Neural progenitor cell (in vitro differentiated cells): ENCODE measurements at regions not wholly inside any gene's neighbourhood (a gene's known extent, or its start where the extent isn't known, plus 50 kb on each side); places are given as distances from the start of the nearest gene placed in this dataset.

Experiments used
- DNase-seq: peaks from one replicate; pipeline ENCODE4 v3.0.0-alpha.2; 2016; ENCODE audit warnings: low spot score
- H2AFZ ChIP-seq: fragments of 200-600 bp; sonication (generic); replicated peaks from 2 replicates; pipeline ENCODE4 v1.6.1; 2016; ENCODE audit warnings: antibody characterized with exemption
- H3F3A ChIP-seq: fragments of 200-600 bp; sonication (generic); 2 replicates; pipeline ENCODE4 v1.6.1; 2016; ENCODE audit warnings: antibody characterized with exemption, low read depth
- H3K27ac ChIP-seq: fragments of 200-600 bp; sonication (generic); 2 replicates; pipeline ENCODE4 v1.5.1; 2016; ENCODE audit warnings: mild to moderate bottlenecking
- H3K27me3 ChIP-seq: fragments of 200-600 bp; sonication (generic); 2 replicates; pipeline ENCODE4 v1.6.1; 2016; ENCODE audit warnings: mild to moderate bottlenecking, moderate library complexity
- H3K36me3 ChIP-seq: fragments of 200-600 bp; sonication (generic); 2 replicates; pipeline ENCODE4 v1.5.1; 2016
- H3K4me1 ChIP-seq: fragments of 200-600 bp; sonication (generic); 2 replicates; pipeline ENCODE4 v1.6.1; 2016; ENCODE audit warnings: mixed run types
- H3K4me2 ChIP-seq: fragments of 200-600 bp; sonication (generic); 2 replicates; pipeline ENCODE4 v1.6.1; 2016
- H3K4me3 ChIP-seq: fragments of 200-600 bp; sonication (generic); 2 replicates; pipeline ENCODE4 v1.5.1; 2016
- H3K79me2 ChIP-seq: fragments of 200-600 bp; sonication (generic); 2 replicates; pipeline ENCODE4 v1.6.1; 2016; ENCODE audit warnings: low read depth
- H3K9ac ChIP-seq: fragments of 200-600 bp; sonication (generic); 2 replicates; pipeline ENCODE4 v1.6.1; 2016
- H3K9me3 ChIP-seq: fragments of 200-600 bp; sonication (generic); 2 replicates; pipeline ENCODE4 v1.5.1; 2016; ENCODE audit warnings: low read depth
- H4K20me1 ChIP-seq: fragments of 200-600 bp; sonication (generic); 2 replicates; pipeline ENCODE4 v1.6.1; 2016; ENCODE audit warnings: low read depth
- H3K27ac Mint-ChIP-seq: 3 replicates; pipeline ENCODE4 v1.8.0; 2021; ENCODE audit warnings: mixed read lengths
- H3K27me3 Mint-ChIP-seq: 2 replicates; pipeline ENCODE4 v1.8.0; 2022; ENCODE audit warnings: low read depth, mild to moderate bottlenecking, inconsistent platforms, moderate library complexity, mixed read lengths; ENCODE audit not compliant: insufficient read depth
- H3K36me3 Mint-ChIP-seq: 3 replicates; pipeline ENCODE4 v1.8.0; 2021; ENCODE audit warnings: mixed read lengths
- H3K4me1 Mint-ChIP-seq: 3 replicates; pipeline ENCODE4 v1.8.0; 2021; ENCODE audit warnings: mixed read lengths
- H3K4me3 Mint-ChIP-seq: 3 replicates; pipeline ENCODE4 v1.8.0; 2021; ENCODE audit warnings: mild to moderate bottlenecking, moderate library complexity, mixed read lengths
- H3K9me3 Mint-ChIP-seq: 3 replicates; pipeline ENCODE4 v1.8.0; 2020; ENCODE audit warnings: mixed read lengths
- CTCF ChIP-seq: fragments of 200-600 bp; sonication (generic); IDR thresholded peaks from 2 replicates; pipeline ENCODE4 v1.5.1; 2017; ENCODE audit warnings: antibody characterized with exemption, mild to moderate bottlenecking
- EZH2 ChIP-seq: fragments of 200-600 bp; sonication (generic); IDR thresholded peaks from 2 replicates; pipeline ENCODE4 v1.6.1; 2017; ENCODE audit warnings: antibody characterized with exemption, mild to moderate bottlenecking, moderate library complexity
- EZH2phosphoT487 ChIP-seq: fragments of 200-600 bp; sonication (generic); IDR thresholded peaks from 2 replicates; pipeline ENCODE4 v1.6.1; 2017; ENCODE audit warnings: antibody characterized with exemption

GRCh38 chr4:189362364-189362763 is 578.3 kb upstream of the FRG1 start:
- Histone ChIP-seq H3K4me3 (no peak overlapping the region), H3K9ac (no peak overlapping the region), H3K9me3 (no peaks in the 10 kb centered on the region), H4K20me1 (no peaks in the 10 kb centered on the region), H3K27ac (no peak overlapping the region), H3K27me3 (no peaks in the 10 kb centered on the region), H3K4me1 (no peaks in the 10 kb centered on the region), H3K36me3 (no peaks in the 10 kb centered on the region), H3F3A (no peaks in the 10 kb centered on the region), H2AFZ (no peak overlapping the region), H3K4me2 (no peak overlapping the region), H3K79me2 (no peaks in the 10 kb centered on the region)
- Mint-ChIP-seq H3K4me1 (no peaks in the 10 kb centered on the region), H3K27me3 (peaks cover 2% of the 10 kb centered on the region), H3K36me3 (no peaks in the 10 kb centered on the region), H3K27ac (no peak overlapping the region), H3K9me3 (peaks cover 12% of the 10 kb centered on the region), H3K4me3 (no peak overlapping the region)
- DNase-seq = no peak
- no peak for TF ChIP-seq EZH2
- TF ChIP-seq CTCF = no peak
- TF ChIP-seq EZH2phosphoT487 = no peak

DNA sequence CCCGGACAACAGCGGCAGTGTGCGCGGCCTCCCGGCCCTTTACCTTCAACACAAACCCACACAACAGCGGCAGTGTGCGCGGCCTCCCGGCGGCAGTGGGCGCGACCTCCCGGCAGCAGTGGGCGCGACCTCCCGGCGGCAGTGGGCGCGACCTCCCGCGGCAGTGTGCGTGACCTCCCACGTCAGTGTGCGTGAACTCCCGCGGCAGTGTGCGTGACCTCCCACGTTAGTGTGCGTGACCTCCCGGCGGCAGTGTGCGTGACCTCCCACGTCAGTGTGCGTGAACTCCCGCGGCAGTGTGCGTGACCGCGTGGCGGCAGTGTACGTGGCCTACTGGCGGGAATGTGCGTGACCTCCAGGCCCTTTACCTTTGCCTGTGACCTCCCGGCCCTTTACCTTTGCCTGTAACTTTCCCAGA is 576.6 kb upstream of the FRG1 start:
- no peaks in the 10 kb centered on the region for H3F3A ChIP-seq
- no peaks in the 10 kb centered on the region for H3K4me1 ChIP-seq
- H3K27ac ChIP-seq = no peak overlapping the region
- no peaks in the 10 kb centered on the region for H3K36me3 ChIP-seq
- no peak overlapping the region for H3K9ac ChIP-seq
- Mint-ChIP-seq H3K27ac (no peak overlapping the region), H3K4me1 (no peaks in the 10 kb centered on the region), H3K36me3 (no peaks in the 10 kb centered on the region), H3K9me3 (peaks cover 12% of the 10 kb centered on the region), H3K4me3 (no peak overlapping the region), H3K27me3 (peaks cover 2% of the 10 kb centered on the region)
- no peaks in the 10 kb centered on the region for H4K20me1 ChIP-seq
- no peak for DNase-seq
- H3K4me3 ChIP-seq = no peak overlapping the region
- H3K4me2 ChIP-seq = no peak overlapping the region
- TF ChIP-seq EZH2phosphoT487 = no peak
- TF ChIP-seq CTCF = no peak
- no peak for TF ChIP-seq EZH2
- no peak overlapping the region for H2AFZ ChIP-seq
- H3K9me3 ChIP-seq = no peaks in the 10 kb centered on the region
- no peaks in the 10 kb centered on the region for H3K27me3 ChIP-seq
- H3K79me2 ChIP-seq = no peaks in the 10 kb centered on the region

DNA sequence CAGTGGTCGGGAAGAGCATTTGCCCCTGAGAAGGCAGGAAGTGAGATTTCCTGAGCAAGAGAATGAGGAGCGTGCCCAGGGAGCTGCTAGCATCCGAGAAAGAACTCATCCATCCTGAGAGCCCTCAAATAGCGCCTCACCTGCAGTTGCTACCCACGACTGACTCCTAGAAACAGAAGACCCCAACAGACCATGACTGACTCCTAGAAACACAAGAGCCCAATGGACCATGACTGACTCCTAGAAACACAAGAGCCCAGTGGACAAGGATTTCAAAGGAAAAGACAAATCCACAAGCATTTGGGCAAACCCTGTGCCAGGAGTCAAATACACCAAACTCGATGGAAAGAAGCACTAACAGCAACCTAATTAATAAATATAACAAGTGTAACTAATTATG is 575.2 kb upstream of the FRG1 start:
- H3K27me3 Mint-ChIP-seq = peaks cover 2% of the 10 kb centered on the region
- H3K27ac Mint-ChIP-seq = no peak overlapping the region
- H3F3A ChIP-seq = no peaks in the 10 kb centered on the region
- no peak overlapping the region for H3K4me2 ChIP-seq
- H3K9ac ChIP-seq = no peak overlapping the region
- H3K4me3 Mint-ChIP-seq = no peak overlapping the region
- no peaks in the 10 kb centered on the region for H3K4me1 Mint-ChIP-seq
- no peaks in the 10 kb centered on the region for H4K20me1 ChIP-seq
- H3K4me1 ChIP-seq = no peaks in the 10 kb centered on the region
- TF ChIP-seq CTCF (no peak), EZH2phosphoT487 (no peak), EZH2 (no peak)
- no peaks in the 10 kb centered on the region for H3K9me3 ChIP-seq
- no peaks in the 10 kb centered on the region for H3K27me3 ChIP-seq
- no peaks in the 10 kb centered on the region for H3K36me3 ChIP-seq
- H3K9me3 Mint-ChIP-seq = peaks cover 13% of the 10 kb centered on the region
- H3K36me3 Mint-ChIP-seq = no peaks in the 10 kb centered on the region
- H2AFZ ChIP-seq = no peak overlapping the region
- H3K4me3 ChIP-seq = no peak overlapping the region
- no peak for DNase-seq
- no peaks in the 10 kb centered on the region for H3K79me2 ChIP-seq
- H3K27ac ChIP-seq = no peak overlapping the region
